ENCODE measurements at regions not wholly inside any gene's neighbourhood (a gene's known extent, or its start where the extent isn't known, plus 50 kb on each side); places are given as distances from the start of the nearest gene placed in this dataset.

GRCh38 chr6:88361298-88361697, 195.2 kb upstream of the CNR1 start:
- no peaks in the 10 kb centered on the region for H3K27me3 ChIP-seq (ENCODE audit: control insufficient read depth, low read length)
- no peaks in the 10 kb centered on the region; the same call in 1 of the 2 replicates for H3K9me2 ChIP-seq (replicated peaks; ENCODE audit: control insufficient read depth, low read length)
- H3K79me2 ChIP-seq (ENCODE audit: control insufficient read depth, low read length): no peaks in the 10 kb centered on the region
- no peaks in the 10 kb centered on the region for H3F3A ChIP-seq (ENCODE audit: control insufficient read depth, insufficient read depth)
- H3K9me3 ChIP-seq (ENCODE audit: control insufficient read depth, insufficient read depth, low read length): no peaks in the 10 kb centered on the region
- H3K27ac ChIP-seq (ENCODE audit: low read depth, low read length): no peak overlapping the region
- no peaks in the 10 kb centered on the region for H3K36me3 ChIP-seq (ENCODE audit: control insufficient read depth, low read length)
- H3K4me1 ChIP-seq (ENCODE audit: control insufficient read depth, low read length): no peaks in the 10 kb centered on the region
- H3K4me3 ChIP-seq (ENCODE audit: low read length): no peak overlapping the region
- TF ChIP-seq CTCF (IDR thresholded peaks at IDR 0.05; ENCODE audit: low read depth, low read length, poor library complexity, severe bottlenecking): no peak
- TF ChIP-seq EZH2phosphoT487 (IDR thresholded peaks at IDR 0.05; ENCODE audit: borderline replicate concordance, low read length): no peak
- H4K20me1 ChIP-seq (ENCODE audit: control insufficient read depth, insufficient read depth, low read depth, low read length): no peaks in the 10 kb centered on the region
- no peak overlapping the region for H3K4me2 ChIP-seq (ENCODE audit: low read length)

GRCh38 chr6:88360203-88360797, 194.2 kb upstream of the CNR1 start:
- H3K79me2 ChIP-seq (ENCODE audit: control insufficient read depth, low read length): no peaks in the 10 kb centered on the region
- no peaks in the 10 kb centered on the region for H4K20me1 ChIP-seq (ENCODE audit: control insufficient read depth, insufficient read depth, low read depth, low read length)
- no peaks in the 10 kb centered on the region for H3K4me1 ChIP-seq (ENCODE audit: control insufficient read depth, low read length)
- no peak overlapping the region for H3K27ac ChIP-seq (ENCODE audit: low read depth, low read length)
- no peaks in the 10 kb centered on the region for H3K36me3 ChIP-seq (ENCODE audit: control insufficient read depth, low read length)
- H3K27me3 ChIP-seq (ENCODE audit: control insufficient read depth, low read length): no peaks in the 10 kb centered on the region
- no peaks in the 10 kb centered on the region for H3F3A ChIP-seq (ENCODE audit: control insufficient read depth, insufficient read depth)
- no peak overlapping the region for H3K4me3 ChIP-seq (ENCODE audit: low read length)
- H3K4me2 ChIP-seq (ENCODE audit: low read length): no peak overlapping the region
- no peaks in the 10 kb centered on the region; the same call in 1 of the 2 replicates for H3K9me2 ChIP-seq (replicated peaks; ENCODE audit: control insufficient read depth, low read length)
- TF ChIP-seq EZH2phosphoT487 (IDR thresholded peaks at IDR 0.05; ENCODE audit: borderline replicate concordance, low read length) (no peak), CTCF (IDR thresholded peaks at IDR 0.05; ENCODE audit: low read depth, low read length, poor library complexity, severe bottlenecking) (no peak)
- H3K9me3 ChIP-seq (ENCODE audit: control insufficient read depth, insufficient read depth, low read length): no peaks in the 10 kb centered on the region

- no peaks in the 10 kb centered on the region; the same call in 1 of the 2 replicates for H3K9me2 ChIP-seq (replicated peaks; ENCODE audit: control insufficient read depth, low read length)
- TF ChIP-seq CTCF (IDR thresholded peaks at IDR 0.05; ENCODE audit: low read depth, low read length, poor library complexity, severe bottlenecking) (no peak), EZH2phosphoT487 (IDR thresholded peaks at IDR 0.05; ENCODE audit: borderline replicate concordance, low read length) (no peak)
- H3K27ac ChIP-seq (ENCODE audit: low read depth, low read length): no peak overlapping the region
- H3F3A ChIP-seq (ENCODE audit: control insufficient read depth, insufficient read depth): no peaks in the 10 kb centered on the region
- H3K36me3 ChIP-seq (ENCODE audit: control insufficient read depth, low read length): no peaks in the 10 kb centered on the region
- no peaks in the 10 kb centered on the region for H3K4me1 ChIP-seq (ENCODE audit: control insufficient read depth, low read length)
- H3K9me3 ChIP-seq (ENCODE audit: control insufficient read depth, insufficient read depth, low read length): no peaks in the 10 kb centered on the region
- H4K20me1 ChIP-seq (ENCODE audit: control insufficient read depth, insufficient read depth, low read depth, low read length): no peaks in the 10 kb centered on the region
- no peak overlapping the region for H3K4me2 ChIP-seq (ENCODE audit: low read length)
- no peaks in the 10 kb centered on the region for H3K27me3 ChIP-seq (ENCODE audit: control insufficient read depth, low read length)
- H3K79me2 ChIP-seq (ENCODE audit: control insufficient read depth, low read length): no peaks in the 10 kb centered on the region
- H3K4me3 ChIP-seq (ENCODE audit: low read length): no peak overlapping the region
These were observed 193.5 kb upstream of the CNR1 start for GRCh38 chr6:88359530-88360202.

All from DOHH2 (cell line).